H9 (cell line): ENCODE measurements at regions not wholly inside any gene's neighbourhood (a gene's known extent, or its start where the extent isn't known, plus 50 kb on each side); places are given as distances from the start of the nearest gene placed in this dataset.

Experiments
- DNase-seq: peaks from one replicate; pipeline ENCODE4 v3.0.0-alpha.2; 2017
- H2AFZ ChIP-seq: one replicate; pipeline ENCODE4 v1.6.1; 2013; ENCODE audit warnings: mild to moderate bottlenecking, low read length, control low read depth, moderate library complexity
- H2AK5ac ChIP-seq: 2 replicates; pipeline ENCODE4 v1.6.1; 2013; ENCODE audit warnings: low read length, control low read depth, mixed read lengths; ENCODE audit not compliant: insufficient read length
- H2BK120ac ChIP-seq: one replicate; pipeline ENCODE4 v1.6.1; 2013; ENCODE audit warnings: low read depth, mild to moderate bottlenecking, low read length, control low read depth, inconsistent platforms; ENCODE audit not compliant: poor library complexity, severe bottlenecking
- H2BK12ac ChIP-seq: 2 replicates; pipeline ENCODE4 v1.6.1; 2013; ENCODE audit warnings: low read length, control low read depth, mixed read lengths, low read depth; ENCODE audit not compliant: insufficient read length
- H2BK15ac ChIP-seq: 2 replicates; pipeline ENCODE4 v1.6.1; 2013; ENCODE audit warnings: low read depth, low read length, control low read depth
- H2BK20ac ChIP-seq: one replicate; pipeline ENCODE4 v1.6.1; 2013; ENCODE audit warnings: low read depth, mild to moderate bottlenecking, low read length, control low read depth, inconsistent platforms; ENCODE audit not compliant: poor library complexity, severe bottlenecking
- H2BK5ac ChIP-seq: 2 replicates; pipeline ENCODE4 v1.6.1; 2013; ENCODE audit warnings: low read length, control low read depth, mixed read lengths; ENCODE audit not compliant: insufficient read length
- H3K14ac ChIP-seq: 2 replicates; pipeline ENCODE4 v1.6.1; 2013; ENCODE audit warnings: low read length, control low read depth; ENCODE audit not compliant: insufficient read depth
- H3K18ac ChIP-seq: 2 replicates; pipeline ENCODE4 v1.6.1; 2013; ENCODE audit warnings: low read depth, mild to moderate bottlenecking, mixed read lengths, low read length, control low read depth; ENCODE audit not compliant: insufficient read length
- H3K23ac ChIP-seq: 2 replicates; pipeline ENCODE4 v1.6.1; 2013; ENCODE audit warnings: low read length, control low read depth, mixed read lengths, low read depth; ENCODE audit not compliant: insufficient read length
- H3K23me2 ChIP-seq: 2 replicates; pipeline ENCODE4 v1.6.1; 2013; ENCODE audit warnings: low read depth, mild to moderate bottlenecking, mixed read lengths, low read length, control low read depth; ENCODE audit not compliant: insufficient read length, poor library complexity, severe bottlenecking
- H3K27ac ChIP-seq: 2 replicates; pipeline ENCODE4 v1.5.1; 2013; ENCODE audit warnings: low read length, control low read depth, mixed read lengths, low read depth; ENCODE audit not compliant: insufficient read length
- H3K27me3 ChIP-seq: 2 replicates; pipeline ENCODE4 v1.6.1; 2013; ENCODE audit warnings: low read length, control low read depth, inconsistent platforms; ENCODE audit not compliant: insufficient read depth
- H3K4ac ChIP-seq: 2 replicates; pipeline ENCODE4 v1.6.1; 2013; ENCODE audit warnings: low read depth, mild to moderate bottlenecking, control low read depth, inconsistent platforms, low read length, moderate library complexity
- H3K4me1 ChIP-seq: 2 replicates; pipeline ENCODE4 v1.6.1; 2013; ENCODE audit warnings: low read length, control low read depth, inconsistent platforms; ENCODE audit not compliant: insufficient read depth
- H3K4me2 ChIP-seq: 2 replicates; pipeline ENCODE4 v1.6.1; 2013; ENCODE audit warnings: low read length, control low read depth, mixed read lengths; ENCODE audit not compliant: insufficient read length, insufficient read depth
- H3K56ac ChIP-seq: 2 replicates; pipeline ENCODE4 v1.6.1; 2013; ENCODE audit warnings: low read depth, mild to moderate bottlenecking, mixed read lengths, low read length, control low read depth; ENCODE audit not compliant: insufficient read length
- H3K79me1 ChIP-seq: 2 replicates; pipeline ENCODE4 v1.6.1; 2013; ENCODE audit warnings: low read depth, mild to moderate bottlenecking, moderate library complexity, low read length, control low read depth, inconsistent platforms; ENCODE audit not compliant: insufficient read depth, poor library complexity, severe bottlenecking
- H3K79me2 ChIP-seq: 2 replicates; pipeline ENCODE4 v1.6.1; 2013; ENCODE audit warnings: low read length, control low read depth, inconsistent platforms; ENCODE audit not compliant: insufficient read depth
- H3K9ac ChIP-seq: 2 replicates; pipeline ENCODE4 v1.6.1; 2013; ENCODE audit warnings: low read length, control low read depth, mixed read lengths; ENCODE audit not compliant: insufficient read length; ENCODE audit errors: extremely low read depth
- H3K9me3 ChIP-seq: one replicate; pipeline ENCODE4 v1.6.1; 2013; ENCODE audit warnings: low read depth, low read length, inconsistent platforms; ENCODE audit not compliant: control insufficient read depth
- H3T11ph ChIP-seq: one replicate; pipeline ENCODE4 v1.6.1; 2013; ENCODE audit warnings: mild to moderate bottlenecking, low read length, control low read depth, inconsistent platforms
- H4K20me1 ChIP-seq: one replicate; pipeline ENCODE4 v1.6.1; 2013; ENCODE audit not compliant: control insufficient read depth, insufficient read length, insufficient read depth
- H4K5ac ChIP-seq: 2 replicates; pipeline ENCODE4 v1.6.1; 2013; ENCODE audit warnings: low read depth, mild to moderate bottlenecking, mixed read lengths, low read length, control low read depth; ENCODE audit not compliant: insufficient read length
- H4K8ac ChIP-seq: replicated peaks from 2 replicates; pipeline ENCODE4 v1.6.1; 2013; ENCODE audit warnings: low read length, control low read depth, mixed read lengths, low read depth; ENCODE audit not compliant: insufficient read length
- H4K91ac ChIP-seq: 2 replicates; pipeline ENCODE4 v1.6.1; 2013; ENCODE audit warnings: low read depth, mild to moderate bottlenecking, moderate library complexity, mixed read lengths, low read length, control low read depth; ENCODE audit not compliant: insufficient read length
- H3K27ac Mint-ChIP-seq, 3 experiments: 2 replicates in 2 of 3; 3 replicates in 1 of 3; pipeline ENCODE4 v1.8.0; 2020 to 2021; ENCODE audit warnings: mixed read lengths in 3 of 3, mild to moderate bottlenecking in 1 of 3, moderate library complexity in 1 of 3
- H3K27me3 Mint-ChIP-seq: 2 replicates; pipeline ENCODE4 v1.8.0; 2021; ENCODE audit warnings: low read depth, mild to moderate bottlenecking, moderate library complexity, mixed read lengths
- H3K36me3 Mint-ChIP-seq, 3 experiments: 2 replicates in 2 of 3; 3 replicates in 1 of 3; pipeline ENCODE4 v1.8.0; 2020 to 2021; ENCODE audit warnings: low read depth in 3 of 3, mixed read lengths in 3 of 3; ENCODE audit not compliant: insufficient read depth in 1 of 3
- H3K4me1 Mint-ChIP-seq, 2 experiments: 2 replicates each; pipeline ENCODE4 v1.8.0; 2020; ENCODE audit warnings: mixed read lengths in 2 of 2
- H3K4me3 Mint-ChIP-seq, 2 experiments: 2 replicates in 1 of 2; 3 replicates in 1 of 2; pipeline ENCODE4 v1.8.0; 2020 to 2021; ENCODE audit warnings: mild to moderate bottlenecking in 2 of 2, mixed read lengths in 2 of 2, moderate library complexity in 1 of 2
- H3K9me3 Mint-ChIP-seq, 2 experiments: 2 replicates in 1 of 2; 3 replicates in 1 of 2; pipeline ENCODE4 v1.8.0; 2020; ENCODE audit warnings: mild to moderate bottlenecking in 2 of 2, mixed read lengths in 2 of 2, moderate library complexity in 1 of 2
- WGBS: extraction: QIAGEN DNeasy Blood & Tissue Kit; methylation state at CpG from one replicate; pipeline ENCODE4 v1.1.7; 2013; ENCODE audit warnings: missing lambda C conversion rate, low lambda C conversion rate, mixed read lengths; ENCODE audit not compliant: insufficient read length; ENCODE audit errors: extremely low coverage; 5-methylcytosine and 5-hydroxymethylcytosine counted together
- TF ChIP-seq, protein P1 (sequence below): fragments of 200-600 bp; sonication (generic); conservative IDR thresholded peaks from 3 replicates; pipeline ENCODE4 v1.8.0; 2021; ENCODE audit warnings: antibody characterized with exemption, mild to moderate bottlenecking

DNA sequence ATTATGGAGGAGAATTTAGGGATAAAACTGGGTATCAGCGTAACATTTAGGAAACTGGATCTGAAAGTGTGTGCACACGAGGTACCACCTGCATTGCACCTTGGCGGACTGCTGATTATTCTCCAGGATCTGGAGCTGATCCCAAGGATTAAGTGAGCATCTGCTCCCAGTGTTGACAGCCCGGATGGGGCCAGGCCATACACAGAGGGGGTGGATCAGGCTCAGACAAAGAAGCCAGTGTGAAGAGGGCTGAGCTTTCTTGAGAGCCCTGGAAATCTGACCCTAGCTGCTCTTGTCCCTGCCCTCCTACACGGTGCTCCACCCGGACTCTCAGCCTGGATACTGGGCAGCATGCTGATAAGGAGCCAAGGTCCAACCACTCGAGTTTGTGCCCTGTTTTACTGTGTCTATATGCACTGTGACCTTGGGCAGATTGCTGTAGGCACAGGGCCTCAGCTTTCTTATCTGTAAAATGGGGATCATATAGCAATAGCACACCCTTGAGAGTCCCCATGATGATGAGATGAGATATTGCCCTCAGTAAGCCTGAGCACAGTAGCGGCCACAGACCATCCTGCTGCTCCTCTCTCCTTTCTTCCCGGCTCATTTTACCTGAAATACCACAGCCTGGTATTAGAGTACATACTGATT is 396.8 kb upstream of the CELF4 start:
- Histone ChIP-seq H3K18ac (no peak overlapping the region), H3K23ac (no peak overlapping the region), H3K23me2 (peaks cover 2% of the 10 kb centered on the region), H3K56ac (no peak overlapping the region), H4K20me1 (no peaks in the 10 kb centered on the region), H3K79me1 (no peaks in the 10 kb centered on the region), H3K27ac (no peak overlapping the region), H3K4ac (no peak overlapping the region), H3K27me3 (peaks cover 2% of the 10 kb centered on the region; the same call in 1 of the 2 replicates), H3K9ac (no peak overlapping the region), H4K91ac (no peak overlapping the region), H4K5ac (no peak overlapping the region), H3K79me2 (no peaks in the 10 kb centered on the region), H3K4me1 (0 out of 2 replicates have a peak, but pooled peaks cover 4% of the 10 kb centered on the region), H3K9me3 (no peaks in the 10 kb centered on the region), H4K8ac (no peak overlapping the region), H3K14ac (no peak overlapping the region), H2BK15ac (no peak overlapping the region), H2AK5ac (no peak overlapping the region), H2AFZ (no peak overlapping the region), H2BK12ac (no peak overlapping the region), H3T11ph (no peak overlapping the region), H2BK5ac (no peak overlapping the region), H2BK120ac (no peak overlapping the region), H2BK20ac (no peak overlapping the region), H3K4me2 (no peak overlapping the region)
- no peak for DNase-seq
- no peaks in the 10 kb centered on the region; the same call in 1 of the 2 replicates for H3K27me3 Mint-ChIP-seq
- H3K27ac Mint-ChIP-seq: no peak overlapping the region
- peaks cover 11 to 12% of the 10 kb centered on the region in 2 experiments; a peak in 4 of 5 replicates for H3K9me3 Mint-ChIP-seq
- TF ChIP-seq, protein P1, sequence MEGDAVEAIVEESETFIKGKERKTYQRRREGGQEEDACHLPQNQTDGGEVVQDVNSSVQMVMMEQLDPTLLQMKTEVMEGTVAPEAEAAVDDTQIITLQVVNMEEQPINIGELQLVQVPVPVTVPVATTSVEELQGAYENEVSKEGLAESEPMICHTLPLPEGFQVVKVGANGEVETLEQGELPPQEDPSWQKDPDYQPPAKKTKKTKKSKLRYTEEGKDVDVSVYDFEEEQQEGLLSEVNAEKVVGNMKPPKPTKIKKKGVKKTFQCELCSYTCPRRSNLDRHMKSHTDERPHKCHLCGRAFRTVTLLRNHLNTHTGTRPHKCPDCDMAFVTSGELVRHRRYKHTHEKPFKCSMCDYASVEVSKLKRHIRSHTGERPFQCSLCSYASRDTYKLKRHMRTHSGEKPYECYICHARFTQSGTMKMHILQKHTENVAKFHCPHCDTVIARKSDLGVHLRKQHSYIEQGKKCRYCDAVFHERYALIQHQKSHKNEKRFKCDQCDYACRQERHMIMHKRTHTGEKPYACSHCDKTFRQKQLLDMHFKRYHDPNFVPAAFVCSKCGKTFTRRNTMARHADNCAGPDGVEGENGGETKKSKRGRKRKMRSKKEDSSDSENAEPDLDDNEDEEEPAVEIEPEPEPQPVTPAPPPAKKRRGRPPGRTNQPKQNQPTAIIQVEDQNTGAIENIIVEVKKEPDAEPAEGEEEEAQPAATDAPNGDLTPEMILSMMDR: no peak
- H3K4me1 Mint-ChIP-seq: no peaks in the 10 kb centered on the region
- WGBS: no CpG with 5 or more reads among the region's 9 CpGs
- no peak overlapping the region for H3K4me3 Mint-ChIP-seq
- peaks cover 5 to 10% (median 6%) of the 10 kb centered on the region in 3 experiments; a peak in 5 of 7 replicates for H3K36me3 Mint-ChIP-seq
